BLaER1 (cell line): ENCODE measurements at regions not wholly inside any gene's neighbourhood (a gene's known extent, or its start where the extent isn't known, plus 50 kb on each side); places are given as distances from the start of the nearest gene placed in this dataset.
"Not testable (repeated sequence)": the region's sequence is repeated elsewhere in the genome, so short reads cannot be mapped to it uniquely, and the experiment has no call there.

Source experiments
- H3K27ac ChIP-seq: shearing (Covaris generic); formaldehyde crosslinking; 2 replicates; pipeline ENCODE4 v1.8.1; 2022
- H3K27me3 ChIP-seq: shearing (Covaris generic); formaldehyde crosslinking; 2 replicates; pipeline ENCODE4 v1.8.1; 2022
- H3K36me3 ChIP-seq: shearing (Covaris generic); formaldehyde crosslinking; 2 replicates; pipeline ENCODE4 v1.8.1; 2022
- H3K4me1 ChIP-seq: shearing (Covaris generic); formaldehyde crosslinking; 2 replicates; pipeline ENCODE4 v1.8.1; 2022
- H3K4me2 ChIP-seq: shearing (Covaris generic); formaldehyde crosslinking; 2 replicates; pipeline ENCODE4 v1.8.1; 2022
- H3K4me3 ChIP-seq: shearing (Covaris generic); formaldehyde crosslinking; 2 replicates; pipeline ENCODE4 v1.8.1; 2022
- H3K9ac ChIP-seq: shearing (Covaris generic); formaldehyde crosslinking; 2 replicates; pipeline ENCODE4 v1.8.1; 2022
- H3K9me3 ChIP-seq: shearing (Covaris generic); formaldehyde crosslinking; 2 replicates; pipeline ENCODE4 v1.8.1; 2022
- H4K20me1 ChIP-seq: shearing (Covaris generic); formaldehyde crosslinking; 2 replicates; pipeline ENCODE4 v1.8.1; 2022
- Cebpa-rat ChIP-seq: shearing (Covaris generic); IDR thresholded peaks from 2 replicates; pipeline ENCODE4 v1.8.1; 2022

DNA sequence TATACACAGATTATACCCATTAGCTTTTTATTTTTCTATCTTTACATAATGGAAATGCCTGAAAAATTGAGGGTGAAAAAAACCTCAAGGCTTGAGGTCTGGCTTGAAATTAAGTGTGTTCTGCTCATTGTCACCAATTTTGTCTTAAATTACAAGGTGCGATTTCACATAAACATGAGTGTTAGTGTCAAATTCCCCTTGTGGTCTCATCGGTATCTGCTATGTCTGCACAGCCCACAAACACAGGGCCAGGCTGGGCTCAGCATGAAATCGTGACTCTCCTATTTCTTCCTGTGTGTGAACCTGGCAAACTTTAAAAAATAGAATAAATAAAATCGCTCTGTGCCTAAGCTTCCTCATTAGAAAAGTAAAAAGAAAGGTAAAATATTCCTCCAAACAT lies 109.1 kb downstream of the CRLF2 start:
- H3K36me3 ChIP-seq = no peaks in the 10 kb centered on the region
- H3K4me1 ChIP-seq = no peaks in the 10 kb centered on the region
- no peak overlapping the region for H3K4me3 ChIP-seq
- H4K20me1 ChIP-seq = no peaks in the 10 kb centered on the region
- no peak overlapping the region for H3K9ac ChIP-seq
- peaks cover 2% of the 10 kb centered on the region; the same call in 1 of the 2 replicates for H3K9me3 ChIP-seq
- H3K27me3 ChIP-seq = peaks cover 13% of the 10 kb centered on the region
- no peak overlapping the region for H3K4me2 ChIP-seq
- no peak for TF ChIP-seq Cebpa-rat
- no peak overlapping the region for H3K27ac ChIP-seq

DNA sequence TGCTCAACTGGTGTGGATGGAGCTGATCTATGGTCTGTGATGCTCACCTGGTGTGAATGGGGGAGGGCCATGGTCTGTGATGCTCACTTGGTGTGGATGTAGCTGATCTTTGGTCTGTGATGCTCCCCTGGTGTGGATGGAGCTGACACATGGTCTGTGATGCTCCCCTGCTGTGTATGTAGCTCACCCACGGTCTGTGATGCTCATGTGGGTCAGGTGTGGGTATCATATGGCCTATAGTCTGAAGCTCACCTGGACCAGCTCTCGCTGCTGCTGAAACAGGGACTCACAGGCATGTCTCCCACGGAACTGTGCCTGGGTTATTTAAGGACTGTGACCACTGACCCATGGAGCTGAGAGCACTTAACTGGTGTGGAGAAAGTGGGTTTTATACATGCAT lies 109.7 kb downstream of the CRLF2 start:
- H3K27ac ChIP-seq = no peak overlapping the region
- H4K20me1 ChIP-seq = no peaks in the 10 kb centered on the region
- no peak overlapping the region for H3K4me2 ChIP-seq
- peaks cover 13% of the 10 kb centered on the region for H3K27me3 ChIP-seq
- H3K9ac ChIP-seq = no peak overlapping the region
- H3K36me3 ChIP-seq = no peaks in the 10 kb centered on the region
- no peak overlapping the region for H3K4me3 ChIP-seq
- H3K9me3 ChIP-seq = peaks cover 7% of the 10 kb centered on the region
- no peaks in the 10 kb centered on the region for H3K4me1 ChIP-seq
- no peak for TF ChIP-seq Cebpa-rat

DNA sequence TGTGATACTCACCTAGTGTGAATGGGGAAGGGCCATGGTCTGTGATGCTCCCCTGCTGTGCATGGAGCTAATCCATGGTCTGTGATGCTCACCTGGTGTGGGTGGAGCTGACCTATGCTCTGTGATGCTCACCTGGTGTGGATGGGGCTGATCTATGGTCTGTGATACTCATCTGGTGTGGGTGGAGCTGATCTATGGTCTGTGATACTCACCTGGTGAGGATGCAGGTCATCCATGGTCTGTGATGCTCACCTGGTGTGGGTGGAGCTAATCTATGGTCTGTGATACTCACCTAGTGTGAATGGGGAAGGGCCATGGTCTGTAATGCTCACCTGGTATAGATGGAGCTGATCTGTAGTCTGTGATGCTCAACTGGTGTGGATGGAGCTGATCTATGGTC lies 110.2 kb downstream of the CRLF2 start:
- H3K4me1 ChIP-seq, H3K4me3 ChIP-seq, H3K27ac ChIP-seq, H3K9ac ChIP-seq, H3K4me2 ChIP-seq, H3K36me3 ChIP-seq, H4K20me1 ChIP-seq: not testable (repeated sequence)
- Histone ChIP-seq H3K9me3 (peaks cover 13% of the 10 kb centered on the region), H3K27me3 (peaks cover 13% of the 10 kb centered on the region)

DNA sequence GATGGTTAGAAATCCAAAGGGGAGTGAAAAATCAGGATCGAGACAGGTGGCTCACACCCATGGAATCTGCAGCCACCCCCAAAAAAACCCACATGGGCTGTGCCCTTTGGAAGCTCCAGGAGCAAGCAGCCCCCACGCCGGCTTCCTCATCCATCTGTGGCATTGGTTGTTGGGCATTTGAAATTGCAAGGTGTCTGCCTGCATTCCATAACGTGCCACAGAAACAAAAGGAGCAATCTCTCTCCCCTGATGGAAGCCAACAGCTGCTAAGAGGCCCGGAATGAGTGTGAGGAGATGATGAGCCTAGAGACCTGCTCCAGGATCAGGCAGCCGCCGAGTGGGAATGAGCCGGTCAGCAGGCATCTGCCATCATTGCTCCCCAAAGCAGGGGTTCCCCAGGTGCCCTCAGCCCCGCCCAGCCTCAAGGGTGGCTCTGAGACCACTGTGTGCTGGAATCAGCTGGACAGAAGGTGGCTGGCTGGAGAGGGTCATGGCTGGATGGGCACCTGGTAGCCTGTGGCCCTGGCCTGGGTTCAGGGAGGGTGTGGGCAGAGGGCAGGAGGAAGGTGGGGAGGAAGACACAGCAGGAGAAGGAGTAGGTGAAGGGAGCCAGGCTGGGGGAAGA lies 113.2 kb downstream of the CRLF2 start:
- peaks cover 17% of the 10 kb centered on the region for H3K9me3 ChIP-seq
- H3K4me3 ChIP-seq = no peak overlapping the region
- TF ChIP-seq Cebpa-rat = no peak
- H3K4me1 ChIP-seq = no peaks in the 10 kb centered on the region
- peaks cover 13% of the 10 kb centered on the region for H3K27me3 ChIP-seq
- no peak overlapping the region for H3K27ac ChIP-seq
- no peaks in the 10 kb centered on the region for H4K20me1 ChIP-seq
- H3K36me3 ChIP-seq = no peaks in the 10 kb centered on the region
- no peak overlapping the region for H3K9ac ChIP-seq
- H3K4me2 ChIP-seq = no peak overlapping the region

DNA sequence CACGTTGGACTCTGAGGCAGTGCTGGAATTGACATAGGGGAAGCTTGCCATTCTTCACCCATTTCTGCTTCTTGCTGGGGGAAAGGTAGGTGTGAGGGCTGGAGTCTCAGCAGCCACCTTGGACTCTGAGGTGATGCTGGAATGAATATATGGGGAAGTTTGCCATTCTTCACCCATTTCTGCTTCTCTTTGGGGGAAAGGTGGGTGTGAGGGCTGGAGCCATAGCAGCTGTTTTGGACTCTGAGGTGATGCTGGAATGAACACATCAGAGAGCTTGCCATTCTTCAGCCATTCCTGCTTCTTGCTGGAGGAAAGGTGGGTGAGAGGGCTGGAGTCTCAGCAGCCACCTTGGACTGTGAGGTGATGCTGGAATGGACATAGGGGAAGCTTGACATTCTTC lies 115.1 kb downstream of the CRLF2 start:
- TF ChIP-seq Cebpa-rat = no peak

DNA sequence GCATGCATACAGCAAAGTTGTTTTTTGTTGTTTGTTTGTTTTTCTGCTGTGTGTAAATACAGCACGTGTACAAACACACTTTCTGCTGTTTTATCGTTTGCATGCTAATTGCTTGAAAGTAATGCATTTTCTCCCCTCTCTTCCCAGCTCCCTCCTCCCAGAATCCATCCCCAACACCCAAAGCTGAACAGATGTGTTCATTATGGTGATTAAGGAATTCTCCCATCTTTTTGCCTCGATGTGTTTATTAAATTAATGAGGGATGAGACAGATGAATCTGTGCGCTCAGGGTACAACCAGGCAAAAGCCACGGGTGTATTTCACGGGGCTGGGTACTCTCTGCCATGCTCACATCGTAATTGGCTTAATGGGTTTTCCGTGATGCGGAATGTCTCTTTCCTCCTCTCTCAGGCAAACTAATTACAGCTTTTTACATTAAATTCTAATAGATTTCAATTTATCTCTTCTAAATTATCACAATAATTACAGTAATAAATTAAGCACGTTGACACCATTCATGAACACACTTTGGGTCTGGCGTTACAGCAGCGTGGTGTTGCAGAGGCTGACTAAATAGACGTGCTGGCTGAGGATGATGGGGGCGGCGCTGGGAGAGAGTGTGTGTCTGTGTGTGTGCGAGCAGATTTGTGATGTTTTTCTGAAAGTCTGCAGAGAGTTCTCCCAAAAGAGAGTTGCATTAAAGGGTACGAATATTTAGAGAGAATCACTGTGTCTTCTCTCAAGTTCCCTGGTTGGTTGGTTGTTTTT lies 117.7 kb downstream of the CRLF2 start:
- Histone ChIP-seq H3K4me3 (no peak overlapping the region), H3K4me2 (no peak overlapping the region)
- TF ChIP-seq Cebpa-rat = no peak

More for the DNA sequence above, 115.1 kb downstream of the CRLF2 start:
- H3K4me2 ChIP-seq = no peak overlapping the region
- H3K9ac ChIP-seq = no peak overlapping the region
- H3K27ac ChIP-seq = no peak overlapping the region
- peaks cover 13% of the 10 kb centered on the region for H3K27me3 ChIP-seq
- no peaks in the 10 kb centered on the region for H4K20me1 ChIP-seq
- H3K4me1 ChIP-seq = no peaks in the 10 kb centered on the region
- no peak overlapping the region for H3K4me3 ChIP-seq
- no peaks in the 10 kb centered on the region for H3K36me3 ChIP-seq
- peaks cover 17% of the 10 kb centered on the region for H3K9me3 ChIP-seq

DNA sequence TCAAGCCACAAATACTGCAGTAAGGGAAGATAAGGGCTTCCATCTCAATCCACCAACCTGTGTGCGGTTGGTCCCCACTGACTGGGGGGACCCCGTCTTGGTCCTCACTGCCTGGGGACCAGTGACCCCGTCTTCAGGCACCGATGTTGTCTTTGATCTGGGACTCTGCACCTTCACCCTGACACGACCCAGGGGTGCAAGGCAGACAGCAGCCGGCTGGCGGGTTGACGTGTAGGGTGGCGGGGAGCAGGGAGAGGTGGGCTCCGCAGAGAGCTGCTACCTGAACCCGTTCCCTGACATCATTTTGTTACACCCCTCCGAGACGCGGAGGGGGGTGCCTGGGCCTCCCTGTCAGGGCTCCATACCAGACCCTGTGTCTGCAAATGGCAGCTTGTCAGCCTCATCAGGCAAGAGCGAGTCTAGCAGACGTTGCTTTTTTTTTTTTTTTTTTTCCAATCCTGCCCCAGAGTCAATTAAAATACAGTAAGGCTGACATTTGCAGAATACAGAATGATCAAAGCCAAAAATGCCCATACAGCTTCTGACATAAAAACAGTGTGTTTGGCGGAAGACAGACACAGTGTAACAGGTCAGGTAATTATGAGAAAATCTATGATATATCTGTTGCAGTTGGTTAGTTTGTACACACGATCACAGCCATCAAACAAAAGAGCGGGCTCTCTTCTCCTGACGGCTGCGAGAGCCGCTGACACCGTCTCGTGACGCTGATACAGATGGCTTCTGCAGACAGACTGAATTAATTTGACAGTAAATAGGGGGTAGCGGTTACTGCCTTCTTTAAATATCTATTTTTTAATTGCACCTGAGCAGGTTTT lies 118.6 kb downstream of the CRLF2 start:
- peaks cover 17% of the 10 kb centered on the region for H3K9me3 ChIP-seq
- no peak overlapping the region for H3K4me3 ChIP-seq
- H3K4me1 ChIP-seq = no peaks in the 10 kb centered on the region
- no peaks in the 10 kb centered on the region for H3K27me3 ChIP-seq
- H3K36me3 ChIP-seq = no peaks in the 10 kb centered on the region
- no peak overlapping the region for H3K4me2 ChIP-seq
- H4K20me1 ChIP-seq = no peaks in the 10 kb centered on the region
- no peak overlapping the region for H3K27ac ChIP-seq
- H3K9ac ChIP-seq = no peak overlapping the region
- no peak for TF ChIP-seq Cebpa-rat

More for the DNA sequence above, 117.7 kb downstream of the CRLF2 start:
- H3K27me3 ChIP-seq = peaks cover 5% of the 10 kb centered on the region
- no peaks in the 10 kb centered on the region for H3K4me1 ChIP-seq
- H3K9ac ChIP-seq = no peak overlapping the region
- no peak overlapping the region for H3K27ac ChIP-seq
- no peaks in the 10 kb centered on the region for H4K20me1 ChIP-seq
- no peaks in the 10 kb centered on the region for H3K36me3 ChIP-seq
- H3K9me3 ChIP-seq = peaks cover 17% of the 10 kb centered on the region

DNA sequence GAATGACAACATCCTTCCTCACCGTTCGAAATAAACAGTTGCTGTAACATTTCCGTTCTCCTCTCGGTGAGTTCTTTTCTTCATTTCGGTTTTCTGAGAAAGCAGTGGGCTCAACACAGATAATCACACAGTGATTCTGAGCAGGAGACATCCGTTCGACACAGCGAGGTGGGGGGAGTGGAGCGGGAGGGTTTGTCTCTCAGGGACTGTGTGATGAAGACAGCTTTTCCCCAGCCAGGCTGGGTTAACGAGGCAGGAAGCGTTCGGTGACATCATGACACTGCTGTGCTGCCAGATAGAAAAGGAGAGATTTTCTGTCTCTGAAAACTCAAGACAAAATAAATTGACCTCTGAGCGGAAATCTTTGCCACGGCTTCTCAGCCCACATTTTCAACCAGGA lies 119.3 kb downstream of the CRLF2 start:
- Histone ChIP-seq H3K9ac (no peak overlapping the region), H4K20me1 (no peaks in the 10 kb centered on the region), H3K4me2 (no peak overlapping the region), H3K4me3 (no peak overlapping the region), H3K27ac (no peak overlapping the region), H3K4me1 (no peaks in the 10 kb centered on the region), H3K27me3 (no peaks in the 10 kb centered on the region), H3K36me3 (no peaks in the 10 kb centered on the region), H3K9me3 (peaks cover 13% of the 10 kb centered on the region)
- TF ChIP-seq Cebpa-rat = no peak

DNA sequence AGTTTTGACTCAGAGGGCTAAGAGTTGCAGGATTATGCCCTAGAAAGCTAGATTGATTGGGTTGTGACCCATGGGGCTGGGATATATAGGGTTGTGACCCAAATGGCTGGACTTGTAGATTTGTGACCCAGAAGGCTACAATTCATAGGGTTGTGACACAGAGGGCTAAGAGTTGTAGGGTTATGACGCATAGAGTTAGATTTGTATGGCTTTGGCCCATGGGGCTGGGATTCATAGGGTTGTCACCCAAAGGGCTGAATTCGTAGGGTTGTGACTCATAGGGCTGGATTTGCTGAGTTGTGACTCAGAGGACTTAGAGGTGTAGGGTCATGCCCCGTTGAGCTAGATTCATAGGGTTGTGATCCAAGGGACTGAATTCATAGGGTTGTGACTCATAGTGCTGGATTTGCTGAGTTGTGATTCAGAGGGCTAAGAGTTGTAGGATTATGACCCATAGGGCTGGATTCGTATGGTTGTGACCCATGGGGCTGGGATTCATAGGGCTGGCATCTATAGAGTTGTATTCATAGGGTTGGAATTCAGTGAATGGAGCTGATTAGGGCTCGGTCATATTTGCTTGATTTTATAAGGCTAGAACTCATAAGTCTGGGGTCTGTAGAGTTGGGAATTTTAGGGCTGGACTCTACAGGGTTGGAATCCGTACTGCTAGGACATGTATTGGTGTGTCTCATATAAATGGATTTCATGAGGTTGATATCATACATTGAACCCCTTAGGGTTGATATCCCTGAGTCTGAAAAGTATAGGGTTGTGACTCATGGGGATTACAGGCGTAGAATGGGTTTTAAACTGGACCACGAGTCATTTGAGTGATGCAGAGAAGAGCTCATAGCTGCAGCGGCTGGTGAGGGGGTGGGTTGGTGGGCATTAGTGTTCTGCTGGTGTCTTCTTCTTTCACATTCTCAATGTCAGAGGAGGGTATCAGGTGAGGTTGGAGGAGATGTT lies 125.7 kb downstream of the CRLF2 start:
- no peak for TF ChIP-seq Cebpa-rat
- H3K4me2 ChIP-seq = no peak overlapping the region
- H3K9me3 ChIP-seq = peaks cover 22% of the 10 kb centered on the region
- no peaks in the 10 kb centered on the region for H4K20me1 ChIP-seq
- no peak overlapping the region for H3K4me3 ChIP-seq
- H3K36me3 ChIP-seq = no peaks in the 10 kb centered on the region
- no peak overlapping the region for H3K9ac ChIP-seq
- H3K27ac ChIP-seq = no peak overlapping the region
- no peaks in the 10 kb centered on the region for H3K4me1 ChIP-seq
- H3K27me3 ChIP-seq = no peaks in the 10 kb centered on the region

DNA sequence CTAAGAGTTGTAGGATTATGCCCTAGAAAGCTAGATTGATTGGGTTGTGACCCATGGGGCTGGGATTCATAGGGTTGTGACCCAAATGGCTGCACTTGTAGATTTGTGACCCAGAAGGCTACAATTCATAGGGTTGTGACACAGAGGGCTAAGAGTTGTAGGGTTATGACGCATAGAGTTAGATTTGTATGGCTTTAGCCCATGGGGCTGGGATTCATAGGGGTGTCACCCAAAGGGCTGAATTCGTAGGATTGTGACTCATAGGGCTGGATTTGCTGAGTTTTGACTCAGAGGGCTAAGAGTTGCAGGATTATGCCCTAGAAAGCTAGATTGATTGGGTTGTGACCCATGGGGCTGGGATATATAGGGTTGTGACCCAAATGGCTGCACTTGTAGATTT lies 126.6 kb downstream of the CRLF2 start:
- not testable (repeated sequence) for H4K20me1 ChIP-seq, H3K4me3 ChIP-seq, H3K4me1 ChIP-seq, H3K4me2 ChIP-seq, H3K27me3 ChIP-seq, H3K27ac ChIP-seq, H3K36me3 ChIP-seq, H3K9ac ChIP-seq
- H3K9me3 ChIP-seq = peaks cover 22% of the 10 kb centered on the region
